ENCODE measurements at regions not wholly inside any gene's neighbourhood (a gene's known extent, or its start where the extent isn't known, plus 50 kb on each side); places are given as distances from the start of the nearest gene placed in this dataset.

GRCh38 chr6:150694889-150695288, 95.2 kb downstream of the PLEKHG1 start:
- no peaks in the 10 kb centered on the region for H3K79me2 ChIP-seq (replicated peaks; ENCODE audit: insufficient read depth, low read length)
- no peaks in the 10 kb centered on the region for H3K27me3 ChIP-seq (ENCODE audit: insufficient read depth, low read depth, low read length)
- no peak overlapping the region for H3K27ac ChIP-seq (ENCODE audit: low read length)
- no peaks in the 10 kb centered on the region for H3K9me3 ChIP-seq (ENCODE audit: low read length)
- H3K4me3 ChIP-seq (ENCODE audit: low read length), result no peak overlapping the region
- H3F3A ChIP-seq (ENCODE audit: insufficient read depth, low read length, poor library complexity, severe bottlenecking), result no peaks in the 10 kb centered on the region
- no peak overlapping the region for H2AFZ ChIP-seq (ENCODE audit: low read depth, low read length)
- H3K9ac ChIP-seq (ENCODE audit: low read length), result no peak overlapping the region
- TF ChIP-seq EZH2 (IDR thresholded peaks at IDR 0.05; ENCODE audit: borderline replicate concordance, insufficient read depth, low read length, poor library complexity, severe bottlenecking) (no peak), TAF1 (IDR thresholded peaks at IDR 0.05; ENCODE audit: low read depth) (no peak), MXI1 (conservative IDR thresholded peaks at IDR 0.05; ENCODE audit: poor library complexity, severe bottlenecking) (no peak), EP300 (conservative IDR thresholded peaks at IDR 0.05; ENCODE audit: poor library complexity, severe bottlenecking) (no peak), POLR2AphosphoS5 (IDR thresholded peaks at IDR 0.05) (no peak), REST (IDR thresholded peaks at IDR 0.05; ENCODE audit: borderline replicate concordance) (no peak), RAD21 (conservative IDR thresholded peaks at IDR 0.05) (no peak), CTCF (IDR thresholded peaks at IDR 0.05; ENCODE audit: poor library complexity, severe bottlenecking) (no peak), SMC3 (conservative IDR thresholded peaks at IDR 0.05; ENCODE audit: poor library complexity) (no peak)
- no peaks in the 10 kb centered on the region for H3K36me3 ChIP-seq (ENCODE audit: insufficient read depth, low read length)
- H3K4me2 ChIP-seq (ENCODE audit: low read length), result no peak overlapping the region
- H4K20me1 ChIP-seq (ENCODE audit: insufficient read depth), result no peaks in the 10 kb centered on the region
- no peaks in the 10 kb centered on the region for H3K9me2 ChIP-seq (ENCODE audit: insufficient read depth, low read length)

GRCh38 chr6:150695652-150696051, 96.0 kb downstream of the PLEKHG1 start:
- Histone ChIP-seq H3F3A (ENCODE audit: insufficient read depth, low read length, poor library complexity, severe bottlenecking) (no peaks in the 10 kb centered on the region), H3K9me2 (ENCODE audit: insufficient read depth, low read length) (no peaks in the 10 kb centered on the region), H3K27ac (ENCODE audit: low read length) (no peak overlapping the region), H3K9ac (ENCODE audit: low read length) (no peak overlapping the region), H3K4me3 (ENCODE audit: low read length) (no peak overlapping the region), H3K79me2 (replicated peaks; ENCODE audit: insufficient read depth, low read length) (no peaks in the 10 kb centered on the region), H3K9me3 (ENCODE audit: low read length) (no peaks in the 10 kb centered on the region), H3K36me3 (ENCODE audit: insufficient read depth, low read length) (no peaks in the 10 kb centered on the region), H4K20me1 (ENCODE audit: insufficient read depth) (no peaks in the 10 kb centered on the region), H2AFZ (ENCODE audit: low read depth, low read length) (no peak overlapping the region), H3K27me3 (ENCODE audit: insufficient read depth, low read depth, low read length) (no peaks in the 10 kb centered on the region), H3K4me2 (ENCODE audit: low read length) (no peak overlapping the region)
- TF ChIP-seq EP300 (conservative IDR thresholded peaks at IDR 0.05; ENCODE audit: poor library complexity, severe bottlenecking), result no peak
- no peak for TF ChIP-seq REST (IDR thresholded peaks at IDR 0.05; ENCODE audit: borderline replicate concordance)
- TF ChIP-seq POLR2AphosphoS5 (IDR thresholded peaks at IDR 0.05), result no peak
- TF ChIP-seq EZH2 (IDR thresholded peaks at IDR 0.05; ENCODE audit: borderline replicate concordance, insufficient read depth, low read length, poor library complexity, severe bottlenecking), result no peak
- TF ChIP-seq TAF1 (IDR thresholded peaks at IDR 0.05; ENCODE audit: low read depth), result no peak
- TF ChIP-seq RAD21 (conservative IDR thresholded peaks at IDR 0.05), result no peak
- no peak for TF ChIP-seq CTCF (IDR thresholded peaks at IDR 0.05; ENCODE audit: poor library complexity, severe bottlenecking)
- TF ChIP-seq MXI1 (conservative IDR thresholded peaks at IDR 0.05; ENCODE audit: poor library complexity, severe bottlenecking), result no peak
- no peak for TF ChIP-seq SMC3 (conservative IDR thresholded peaks at IDR 0.05; ENCODE audit: poor library complexity)

Measured in neural cell (in vitro differentiated cells).